SK-N-MC (cell line): ENCODE measurements at regions not wholly inside any gene's neighbourhood (a gene's known extent, or its start where the extent isn't known, plus 50 kb on each side); places are given as distances from the start of the nearest gene placed in this dataset.

Experiments used
- DNase-seq: peaks from one replicate; pipeline ENCODE4 v3.0.0-alpha.2; 2011; ENCODE audit warnings: low read depth, low spot score
- H3K27ac ChIP-seq: fragments of 200-600 bp; sonication (generic); 2 replicates; pipeline ENCODE4 v1.5.1; 2016; ENCODE audit warnings: mixed run types
- H3K36me3 ChIP-seq: fragments of 200-600 bp; sonication (generic); 2 replicates; pipeline ENCODE4 v1.6.1; 2017; ENCODE audit warnings: antibody characterized with exemption, low read length, mixed read lengths; ENCODE audit not compliant: insufficient read depth
- H3K4me3 ChIP-seq: fragments of 200-600 bp; sonication (generic); 2 replicates; pipeline ENCODE4 v1.5.1; 2016
- H3K9ac ChIP-seq: fragments of 200-600 bp; sonication (generic); 2 replicates; pipeline ENCODE4 v1.8.0; 2017; ENCODE audit warnings: mixed run types, mixed read lengths; ENCODE audit not compliant: insufficient read length
- H3K9me3 ChIP-seq: fragments of 200-600 bp; sonication (generic); 2 replicates; pipeline ENCODE4 v1.6.1; 2017; ENCODE audit warnings: low read depth, mild to moderate bottlenecking, antibody characterized with exemption, low read length, moderate library complexity, mixed read lengths
- EZH2 ChIP-seq: fragments of 200-600 bp; sonication (generic); IDR thresholded peaks from one replicate; pipeline ENCODE4 v1.6.1; 2017; ENCODE audit warnings: antibody characterized with exemption
- FOXP2 ChIP-seq: optimal IDR thresholded peaks from 2 replicates; pipeline ENCODE3; 2011; ENCODE audit warnings: mild to moderate bottlenecking, moderate library complexity; ENCODE audit not compliant: insufficient read depth; ENCODE audit errors: extremely low read length, control extremely low read depth
- POLR2AphosphoS5 ChIP-seq: IDR thresholded peaks from 2 replicates; pipeline ENCODE4 v1.6.1; 2012; ENCODE audit warnings: mild to moderate bottlenecking, low read depth, low read length, borderline replicate concordance

- DNase-seq = no peak
- Histone ChIP-seq H3K9me3 (no peaks in the 10 kb centered on the region), H3K36me3 (no peaks in the 10 kb centered on the region), H3K9ac (no peak overlapping the region), H3K27ac (no peak overlapping the region), H3K4me3 (no peak overlapping the region)
- TF ChIP-seq FOXP2 = no peak
- no peak for TF ChIP-seq POLR2AphosphoS5
- TF ChIP-seq EZH2 = no peak
Observed at GRCh38 chr5:67617051-67617450, 420.5 kb upstream of the CD180 start.

GRCh38 chr5:67612961-67613360 lies 416.4 kb upstream of the CD180 start:
- DNase-seq = no peak
- Histone ChIP-seq H3K4me3 (no peak overlapping the region), H3K9ac (no peak overlapping the region), H3K27ac (no peak overlapping the region), H3K9me3 (no peaks in the 10 kb centered on the region), H3K36me3 (no peaks in the 10 kb centered on the region)
- no peak for TF ChIP-seq POLR2AphosphoS5
- TF ChIP-seq FOXP2 = no peak
- TF ChIP-seq EZH2 = no peak

GRCh38 chr5:67610186-67610912 lies 413.8 kb upstream of the CD180 start:
- no peaks in the 10 kb centered on the region for H3K9me3 ChIP-seq
- TF ChIP-seq EZH2 (no peak), POLR2AphosphoS5 (no peak), FOXP2 (no peak)
- H3K4me3 ChIP-seq = no peak overlapping the region
- H3K36me3 ChIP-seq = no peaks in the 10 kb centered on the region
- no peak overlapping the region for H3K9ac ChIP-seq
- no peak for DNase-seq
- H3K27ac ChIP-seq = no peak overlapping the region

- TF ChIP-seq POLR2AphosphoS5 = no peak
- no peak for TF ChIP-seq EZH2
- TF ChIP-seq FOXP2 = no peak
- Histone ChIP-seq H3K9me3 (no peaks in the 10 kb centered on the region), H3K27ac (no peak overlapping the region), H3K9ac (no peak overlapping the region), H3K36me3 (no peaks in the 10 kb centered on the region), H3K4me3 (no peak overlapping the region)
- no peak for DNase-seq
Observed at GRCh38 chr5:67607958-67608357, 411.4 kb upstream of the CD180 start.

DNA sequence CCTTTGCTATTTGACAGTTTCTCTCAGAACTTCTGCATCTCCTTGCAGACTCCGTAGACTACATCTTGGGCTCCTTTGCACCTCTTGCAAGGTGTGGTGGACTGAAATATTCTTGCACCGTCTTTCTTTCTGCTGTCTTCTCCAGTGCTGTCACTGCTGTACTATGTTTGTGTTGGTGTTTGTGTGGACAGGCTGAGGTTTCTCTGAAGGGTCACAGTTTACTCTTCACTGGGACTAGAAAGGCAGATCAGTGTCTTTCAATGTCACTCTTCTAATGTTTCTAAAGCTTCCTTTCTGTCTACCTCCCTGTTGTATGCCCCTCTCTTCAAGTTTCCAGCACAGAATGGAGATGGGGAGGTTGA lies 410.0 kb upstream of the CD180 start:
- Histone ChIP-seq H3K36me3 (no peaks in the 10 kb centered on the region), H3K9ac (no peak overlapping the region), H3K27ac (no peak overlapping the region), H3K4me3 (no peak overlapping the region), H3K9me3 (no peaks in the 10 kb centered on the region)
- TF ChIP-seq FOXP2 (no peak), POLR2AphosphoS5 (no peak), EZH2 (no peak)
- no peak for DNase-seq

- DNase-seq = no peak
- no peak overlapping the region for H3K9ac ChIP-seq
- no peak overlapping the region for H3K4me3 ChIP-seq
- TF ChIP-seq POLR2AphosphoS5 (no peak), FOXP2 (no peak), EZH2 (no peak)
- no peaks in the 10 kb centered on the region for H3K36me3 ChIP-seq
- H3K27ac ChIP-seq = no peak overlapping the region
- H3K9me3 ChIP-seq = no peaks in the 10 kb centered on the region
Observed at GRCh38 chr5:67605730-67606585, 409.4 kb upstream of the CD180 start.

DNA sequence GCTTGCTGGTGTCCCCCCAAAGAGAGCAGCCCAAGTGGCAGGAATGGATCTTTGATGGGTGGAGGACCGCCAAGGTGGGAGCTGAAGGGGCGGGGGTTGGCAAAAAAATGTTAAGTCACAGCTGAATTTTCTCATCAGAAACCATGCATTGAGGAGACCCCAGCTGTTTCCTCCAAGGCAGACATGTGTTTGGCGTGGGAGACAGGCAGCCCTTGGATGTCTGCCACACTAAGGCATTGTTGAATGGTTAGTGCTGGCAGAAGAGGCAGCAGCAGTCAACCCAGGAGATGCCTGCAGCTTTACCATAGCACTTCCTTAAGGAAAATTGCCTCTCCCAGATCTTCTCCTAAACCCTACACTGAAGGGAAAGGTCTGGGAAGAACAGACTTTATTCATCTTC lies 394.9 kb upstream of the CD180 start:
- no peak for DNase-seq
- H3K9ac ChIP-seq = no peak overlapping the region

GRCh38 chr5:67588389-67588788 lies 391.8 kb upstream of the CD180 start:
- no peak for TF ChIP-seq POLR2AphosphoS5
- no peak for TF ChIP-seq FOXP2
- no peak for TF ChIP-seq EZH2
- DNase-seq = no peak
- no peak overlapping the region for H3K9ac ChIP-seq
- no peak overlapping the region for H3K4me3 ChIP-seq
- H3K9me3 ChIP-seq = no peaks in the 10 kb centered on the region
- H3K27ac ChIP-seq = no peak overlapping the region
- H3K36me3 ChIP-seq = no peaks in the 10 kb centered on the region

More for the DNA sequence above, 394.9 kb upstream of the CD180 start:
- Histone ChIP-seq H3K9me3 (no peaks in the 10 kb centered on the region), H3K36me3 (no peaks in the 10 kb centered on the region), H3K4me3 (no peak overlapping the region), H3K27ac (no peak overlapping the region)
- TF ChIP-seq EZH2 (no peak), POLR2AphosphoS5 (no peak), FOXP2 (no peak)
